ENCODE measurements at regions not wholly inside any gene's neighbourhood (a gene's known extent, or its start where the extent isn't known, plus 50 kb on each side); places are given as distances from the start of the nearest gene placed in this dataset.

DNA sequence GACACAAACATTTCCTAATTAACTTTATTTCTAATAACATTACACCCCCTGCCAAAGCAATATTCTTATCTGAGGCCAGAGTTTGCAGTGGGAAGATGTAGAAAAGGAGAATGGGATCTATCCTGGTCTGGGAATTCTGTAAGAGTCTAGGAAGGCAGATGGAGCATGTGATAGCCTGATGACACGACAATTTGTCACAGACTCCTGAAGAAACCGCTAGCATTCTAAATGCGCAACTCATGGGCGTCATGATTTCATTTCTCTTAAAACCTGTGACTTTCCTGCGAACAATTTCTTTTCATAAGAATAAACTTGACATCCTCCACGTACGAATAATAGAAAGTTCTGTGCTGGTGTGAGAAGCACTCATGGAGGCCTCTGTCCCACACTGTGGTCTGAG, 72.9 kb upstream of the ATP10A start:
- TF ChIP-seq, protein P1, sequence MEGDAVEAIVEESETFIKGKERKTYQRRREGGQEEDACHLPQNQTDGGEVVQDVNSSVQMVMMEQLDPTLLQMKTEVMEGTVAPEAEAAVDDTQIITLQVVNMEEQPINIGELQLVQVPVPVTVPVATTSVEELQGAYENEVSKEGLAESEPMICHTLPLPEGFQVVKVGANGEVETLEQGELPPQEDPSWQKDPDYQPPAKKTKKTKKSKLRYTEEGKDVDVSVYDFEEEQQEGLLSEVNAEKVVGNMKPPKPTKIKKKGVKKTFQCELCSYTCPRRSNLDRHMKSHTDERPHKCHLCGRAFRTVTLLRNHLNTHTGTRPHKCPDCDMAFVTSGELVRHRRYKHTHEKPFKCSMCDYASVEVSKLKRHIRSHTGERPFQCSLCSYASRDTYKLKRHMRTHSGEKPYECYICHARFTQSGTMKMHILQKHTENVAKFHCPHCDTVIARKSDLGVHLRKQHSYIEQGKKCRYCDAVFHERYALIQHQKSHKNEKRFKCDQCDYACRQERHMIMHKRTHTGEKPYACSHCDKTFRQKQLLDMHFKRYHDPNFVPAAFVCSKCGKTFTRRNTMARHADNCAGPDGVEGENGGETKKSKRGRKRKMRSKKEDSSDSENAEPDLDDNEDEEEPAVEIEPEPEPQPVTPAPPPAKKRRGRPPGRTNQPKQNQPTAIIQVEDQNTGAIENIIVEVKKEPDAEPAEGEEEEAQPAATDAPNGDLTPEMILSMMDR (IDR thresholded peaks at IDR 0.05; ENCODE audit: low read depth, low read length, poor library complexity, severe bottlenecking), result no peak
- TF ChIP-seq EZH2phosphoT487 (IDR thresholded peaks at IDR 0.05; ENCODE audit: borderline replicate concordance, low read length), result no peak
